DMS153 treated with DMSO at 0.1 percent for 48 hours (cell line): ENCODE measurements at regions not wholly inside any gene's neighbourhood (a gene's known extent, or its start where the extent isn't known, plus 50 kb on each side); places are given as distances from the start of the nearest gene placed in this dataset.

Experiments
- DNase-seq: peaks from one replicate; lab custom pipeline; 2025; ENCODE audit not compliant: unreplicated experiment; lab: John Stamatoyannopoulos, UW

DNA sequence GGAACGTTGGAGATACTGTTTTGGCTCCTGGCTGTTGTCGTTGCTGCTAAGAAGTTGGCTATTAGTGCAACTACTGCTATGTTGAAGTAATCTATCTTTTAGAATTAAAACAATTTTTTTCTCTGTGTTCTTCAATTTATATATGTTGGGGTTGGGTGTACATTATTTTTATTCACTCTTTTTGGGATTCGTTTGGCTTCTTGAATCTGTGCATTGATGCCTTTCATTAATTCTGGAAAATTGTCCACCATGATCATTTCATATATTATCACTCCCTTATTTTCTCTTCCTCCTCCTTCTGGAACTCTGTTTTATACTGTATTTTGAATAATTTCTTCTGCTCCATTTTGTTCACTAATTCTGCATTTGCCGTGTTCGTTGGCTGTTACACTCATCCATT lies 199.5 kb upstream of the PLET1 start:
- DNase-seq = no peak

DNA sequence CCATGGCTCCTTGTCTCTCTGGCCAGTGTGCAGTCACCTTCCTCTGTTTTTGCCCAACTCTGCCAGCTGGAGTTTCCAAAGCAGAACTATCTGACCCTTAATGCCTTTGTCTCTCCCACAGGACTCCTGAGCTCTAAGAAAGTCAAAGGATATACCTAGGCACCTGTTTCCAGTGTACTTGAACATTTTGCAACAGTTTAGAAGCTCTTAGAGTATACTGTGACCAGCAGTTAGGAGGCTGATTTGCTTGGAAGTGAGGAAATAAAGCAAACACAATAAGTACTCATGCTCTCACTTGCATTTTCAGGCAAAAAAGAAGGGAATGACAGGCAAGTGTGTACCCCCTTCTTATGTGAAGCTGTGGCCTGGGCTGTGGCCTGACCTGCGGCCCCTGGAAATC lies 204.3 kb upstream of the PLET1 start:
- DNase-seq = no peak

DNA sequence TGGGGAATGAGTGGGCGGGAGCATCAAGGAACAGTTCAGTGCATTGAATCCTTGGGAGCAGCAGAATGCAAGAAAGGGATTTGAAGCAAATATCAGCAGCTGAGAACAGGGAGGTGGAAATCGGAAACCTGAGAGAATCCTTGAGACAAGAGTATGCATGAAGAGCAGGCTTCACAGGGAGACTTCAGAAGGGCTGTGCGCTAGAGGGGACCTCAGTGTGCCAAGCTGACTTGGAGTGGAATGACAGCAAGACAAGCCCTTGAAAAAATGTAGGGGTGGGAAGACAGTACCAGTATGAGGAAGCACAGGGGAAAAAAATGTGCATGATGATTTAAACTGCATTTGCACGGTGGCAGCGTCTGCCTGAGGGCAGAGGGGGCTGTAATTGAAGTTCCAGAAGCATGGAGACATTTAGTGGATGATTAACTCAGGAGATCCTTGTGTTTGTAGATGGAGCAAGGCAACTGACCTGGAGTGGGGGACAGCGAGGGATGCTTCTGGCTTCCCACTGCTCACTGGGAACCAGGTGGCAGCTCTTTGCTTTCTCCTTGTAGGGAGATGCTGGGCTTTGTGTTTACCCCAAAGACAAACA lies 204.9 kb upstream of the PLET1 start:
- no peak for DNase-seq

DNA sequence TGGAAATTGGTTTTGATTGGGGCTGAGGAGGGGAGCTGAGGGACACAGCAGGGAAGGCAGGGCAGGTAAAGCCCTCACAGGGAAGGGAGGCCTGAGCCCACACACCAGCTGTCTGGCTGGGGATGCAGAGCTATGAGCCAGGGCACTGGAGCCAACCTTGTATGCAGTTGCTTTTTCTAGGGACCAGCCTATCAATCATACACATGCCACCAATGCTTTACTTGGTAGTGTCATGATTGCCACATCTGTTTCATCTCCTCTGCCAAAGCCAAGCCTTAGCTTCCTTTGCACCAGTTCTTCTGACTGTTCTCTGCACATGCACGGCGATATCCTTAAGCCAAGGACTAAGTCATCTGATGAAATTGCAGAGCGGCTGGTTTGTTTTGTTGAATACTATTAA lies 207.1 kb upstream of the PLET1 start:
- no peak for DNase-seq

DNA sequence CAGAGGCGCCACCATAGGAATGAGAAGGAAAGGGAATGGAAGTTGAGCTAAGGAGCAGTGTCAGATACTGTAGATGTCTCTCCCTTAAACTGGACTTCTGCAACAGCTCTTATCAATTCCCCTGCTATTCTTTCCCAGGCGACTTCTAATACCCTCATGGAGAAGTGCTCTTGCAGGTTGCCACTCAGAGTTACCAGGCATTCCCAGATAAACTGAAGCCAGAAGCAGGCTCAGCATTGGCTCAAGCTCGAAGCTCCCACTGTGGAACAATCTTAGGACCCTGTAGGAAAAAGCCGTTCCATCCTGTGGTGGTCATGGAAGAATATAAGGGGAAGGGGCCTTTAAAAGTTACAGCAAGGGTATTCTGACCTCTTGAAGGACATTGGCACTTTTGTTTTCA lies 208.7 kb upstream of the PLET1 start:
- no peak for DNase-seq

DNA sequence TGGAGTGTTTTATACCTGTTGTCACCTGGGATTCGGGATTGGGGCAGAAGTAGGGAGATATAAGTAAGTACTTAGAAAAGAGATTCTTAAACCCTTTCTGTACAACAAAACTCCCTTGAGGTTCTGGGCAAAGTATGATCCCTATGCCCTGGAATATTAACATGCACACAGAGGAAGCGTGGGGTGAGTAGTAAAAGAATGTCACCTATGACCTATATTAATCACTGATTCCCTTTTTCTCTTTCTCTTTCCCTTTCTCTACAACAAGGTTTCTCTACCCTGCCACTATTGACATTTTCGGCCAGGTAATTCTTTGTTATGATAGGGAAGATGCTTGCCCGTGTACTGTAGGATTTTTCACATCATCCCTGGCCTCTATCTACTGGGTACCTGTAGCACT lies 209.7 kb upstream of the PLET1 start:
- DNase-seq = no peak

DNA sequence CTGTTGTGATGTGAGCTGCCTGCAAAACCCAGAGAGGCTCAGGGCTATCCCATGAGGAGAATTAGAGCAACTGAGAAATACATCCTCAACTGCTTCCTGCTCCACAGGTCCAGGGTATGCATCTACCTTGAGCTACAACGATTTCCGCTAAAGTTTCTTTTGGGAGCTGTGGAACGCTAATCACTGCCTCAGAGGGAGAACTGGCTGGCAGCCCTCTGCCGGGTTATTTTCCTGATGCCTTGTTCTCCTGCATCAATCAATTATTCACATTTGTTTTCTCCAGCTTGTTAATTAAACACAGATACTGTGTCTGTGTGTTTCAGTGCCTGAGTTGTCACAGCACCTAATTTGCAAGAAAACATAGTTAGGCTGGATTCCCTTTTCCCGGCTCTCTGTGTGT lies 211.1 kb upstream of the PLET1 start:
- no peak for DNase-seq

DNA sequence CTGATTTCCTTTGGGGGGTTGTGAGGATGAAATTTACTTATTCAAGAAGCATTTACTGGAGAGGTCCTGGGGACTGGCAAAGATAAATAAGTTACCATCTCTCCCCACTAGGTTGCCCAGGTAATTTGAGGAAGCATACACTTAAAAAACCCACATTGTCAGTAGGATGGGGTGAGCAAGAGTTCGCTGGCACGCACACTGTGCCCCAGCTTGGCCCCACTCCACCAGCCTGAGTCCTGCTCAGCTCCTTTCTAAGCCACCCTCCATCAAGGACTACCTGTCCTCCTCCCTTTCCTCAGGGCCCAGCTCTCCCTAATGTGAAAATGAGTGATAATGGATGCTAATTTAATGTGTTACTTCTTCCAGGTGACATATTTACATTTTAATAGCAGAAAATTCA lies 216.5 kb upstream of the PLET1 start:
- DNase-seq = no peak

DNA sequence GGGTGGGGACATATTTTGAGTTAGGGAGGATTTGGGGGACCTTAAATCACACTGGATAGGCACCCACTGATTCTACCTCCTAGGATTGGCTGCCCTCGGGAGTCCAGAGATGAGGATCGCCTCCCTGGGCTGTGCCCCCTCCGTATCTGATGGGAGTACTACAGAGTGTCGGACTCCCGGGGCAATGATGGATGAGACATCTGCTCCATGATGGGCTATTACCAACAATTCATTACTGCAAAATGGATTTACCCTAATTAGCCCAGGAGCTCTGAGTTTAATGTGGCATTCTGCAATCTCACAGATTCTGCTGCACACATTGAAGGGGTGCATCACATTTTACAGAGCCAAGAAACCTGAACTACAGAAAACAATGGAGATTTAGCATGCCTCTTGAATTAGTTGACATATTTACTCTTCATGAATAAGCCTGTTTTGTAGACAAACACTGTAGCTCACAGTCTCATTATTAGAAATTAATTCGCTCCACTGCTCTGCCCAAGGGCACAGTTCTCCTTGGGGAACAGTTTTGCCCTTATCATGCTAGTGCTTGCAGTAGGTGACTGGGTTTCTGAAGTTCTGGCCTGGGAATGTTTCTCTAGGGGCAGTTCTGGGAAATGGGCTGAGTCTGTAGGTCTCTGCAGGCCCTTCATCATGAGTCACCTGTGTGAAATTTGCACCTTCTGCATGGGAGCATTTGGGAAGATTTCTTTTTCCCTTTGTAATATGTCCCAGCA lies 217.1 kb upstream of the PLET1 start:
- DNase-seq = no peak

DNA sequence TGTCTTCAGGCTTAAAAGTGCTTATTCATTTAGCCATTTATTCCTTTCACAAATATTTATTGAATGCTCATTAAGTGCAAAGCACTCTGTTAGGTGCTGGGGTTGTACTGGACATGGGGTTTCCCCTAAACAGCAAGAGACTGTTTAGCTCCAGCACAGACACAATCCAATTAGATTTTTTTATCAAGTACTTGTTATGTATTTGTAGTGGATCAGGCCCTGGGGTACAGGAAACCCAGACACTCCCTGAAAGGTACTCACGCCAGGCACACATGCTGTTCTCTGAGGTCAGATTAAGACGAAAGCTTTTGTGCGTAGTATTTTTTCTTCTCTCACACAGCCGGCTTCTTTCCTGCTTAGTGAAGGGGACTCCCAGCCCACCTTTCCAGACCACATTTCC lies 218.1 kb upstream of the PLET1 start:
- no peak for DNase-seq

DNA sequence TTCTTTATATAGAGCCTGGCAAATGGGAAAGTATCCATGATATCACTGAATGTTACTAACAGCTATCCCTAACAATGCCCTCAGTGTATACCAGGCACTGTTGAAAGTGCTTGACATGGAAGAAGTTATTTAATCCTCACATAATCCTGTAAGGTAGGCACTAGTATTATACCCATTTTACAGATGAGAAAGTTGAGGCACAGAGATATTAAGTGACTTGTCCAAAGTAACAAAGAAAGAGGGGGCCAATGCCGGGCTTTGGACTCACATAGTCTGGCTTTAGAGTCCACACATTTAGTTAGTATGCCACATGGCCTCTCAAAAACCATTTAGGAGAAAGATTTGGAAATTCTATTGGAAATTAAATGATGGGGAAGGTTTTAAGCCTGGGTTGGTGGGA lies 220.8 kb upstream of the PLET1 start:
- DNase-seq = no peak

DNA sequence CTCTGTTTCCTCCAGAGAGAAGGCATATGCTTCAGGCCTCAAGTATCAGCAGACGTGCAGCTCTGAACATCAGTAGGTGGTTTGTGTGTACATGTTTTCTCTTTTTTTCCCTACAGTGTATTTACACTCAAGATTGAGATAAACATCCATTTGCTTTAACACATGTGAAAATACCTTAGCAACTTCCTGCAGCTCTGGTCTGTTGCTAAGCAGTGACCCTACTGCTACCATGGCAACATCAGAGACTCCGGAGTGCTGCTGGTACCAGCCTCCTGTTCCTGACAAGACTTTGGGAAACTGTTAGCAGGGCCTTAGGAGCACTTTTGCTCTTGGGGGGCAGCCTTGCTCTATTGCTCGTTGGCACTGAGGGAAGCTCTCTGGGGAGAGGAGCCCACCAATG lies 221.2 kb upstream of the PLET1 start:
- no peak for DNase-seq

DNA sequence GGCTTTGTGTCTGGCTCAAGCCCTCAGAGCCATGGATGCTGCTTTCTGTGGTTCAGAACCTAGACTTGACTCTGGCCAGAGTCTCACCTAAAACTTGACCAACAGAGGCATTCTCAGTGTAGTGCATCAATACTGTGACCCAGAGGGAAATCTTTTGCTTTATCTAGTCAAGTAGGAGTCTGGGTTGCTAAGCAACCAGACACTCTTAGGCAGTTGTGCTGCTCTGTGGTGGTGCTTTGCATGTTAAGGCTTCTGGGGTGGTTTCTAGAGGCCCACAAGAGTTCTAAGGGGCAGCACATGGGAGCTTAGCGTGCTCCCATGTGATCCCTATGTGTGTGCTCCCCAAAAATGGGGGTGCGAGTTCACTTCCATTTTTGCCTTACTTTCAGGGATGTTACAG lies 224.6 kb upstream of the PLET1 start:
- DNase-seq = no peak

DNA sequence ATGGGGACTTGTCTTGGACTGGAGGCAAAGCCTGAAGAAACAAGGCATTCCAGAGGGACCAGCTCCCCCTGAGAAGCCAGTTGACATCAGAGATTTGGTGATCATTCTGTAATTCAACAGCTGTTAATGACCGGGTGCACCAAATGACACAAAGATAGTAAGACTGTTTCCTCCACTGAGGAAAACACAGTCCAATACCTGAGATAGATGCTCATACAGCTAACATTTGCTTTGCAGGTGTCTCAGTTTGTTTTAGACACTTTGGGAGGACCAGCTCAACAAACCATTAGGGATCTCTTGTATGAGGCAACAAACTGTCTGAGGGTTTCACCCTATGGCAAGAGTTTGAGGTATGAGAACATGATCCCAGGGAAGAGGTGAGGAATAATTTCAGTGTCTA lies 237.2 kb upstream of the PLET1 start:
- no peak for DNase-seq

DNA sequence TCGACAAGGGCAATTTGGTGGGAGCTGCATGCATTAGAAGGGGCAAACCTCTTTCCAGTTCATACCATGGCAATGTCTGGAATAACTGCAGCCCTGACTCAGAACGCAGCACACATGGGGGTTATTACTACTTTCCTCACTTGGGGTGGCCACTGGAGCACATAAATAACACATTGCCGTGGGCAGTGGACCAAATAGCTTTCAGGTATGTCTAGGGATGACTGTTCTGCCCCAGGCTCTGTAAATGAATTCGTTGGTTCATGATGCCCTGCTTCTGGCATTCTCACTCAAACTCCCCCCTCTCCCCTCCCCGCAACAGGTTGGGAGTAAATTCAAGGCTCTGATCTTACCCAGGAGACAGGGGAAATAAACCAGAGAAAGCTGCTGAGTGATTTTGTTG lies 238.0 kb upstream of the PLET1 start:
- no peak for DNase-seq

DNA sequence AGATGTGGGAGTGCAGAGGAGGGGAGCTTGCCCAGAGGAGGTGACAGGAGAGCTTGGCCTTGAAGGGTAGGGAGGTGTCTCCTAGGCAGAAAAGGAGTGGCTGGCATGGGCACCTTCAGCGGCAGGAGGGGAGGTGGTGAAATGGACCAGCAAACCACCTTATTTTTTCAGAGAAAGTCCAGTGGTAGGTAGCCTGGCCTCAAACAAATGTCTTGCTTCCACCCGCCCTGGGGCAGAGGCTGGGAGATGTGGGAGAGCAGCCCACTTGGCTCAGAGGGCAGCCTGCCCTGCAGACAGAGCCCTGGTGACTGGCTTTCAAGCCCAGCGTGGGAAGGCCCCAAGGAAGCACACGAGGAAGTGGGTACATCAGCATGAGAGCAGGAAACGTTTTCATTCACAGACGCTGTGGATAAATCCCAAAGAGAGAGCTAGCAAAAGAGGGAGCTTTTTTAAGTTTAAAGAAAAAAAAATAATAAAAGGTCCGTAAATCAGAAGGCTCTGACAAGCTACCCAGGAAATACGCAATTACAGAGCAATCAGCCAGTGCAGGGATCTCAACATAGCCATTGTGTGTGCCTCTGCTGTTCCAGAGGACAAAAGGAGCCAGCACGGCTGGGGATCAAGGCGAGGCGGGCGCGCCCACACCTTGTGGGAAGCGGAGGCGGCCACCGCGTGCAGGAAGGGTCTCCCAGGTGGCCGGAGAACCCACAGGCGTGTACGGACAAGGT lies 238.7 kb upstream of the PLET1 start:
- peak; percentile 52 for DNase-seq

DNA sequence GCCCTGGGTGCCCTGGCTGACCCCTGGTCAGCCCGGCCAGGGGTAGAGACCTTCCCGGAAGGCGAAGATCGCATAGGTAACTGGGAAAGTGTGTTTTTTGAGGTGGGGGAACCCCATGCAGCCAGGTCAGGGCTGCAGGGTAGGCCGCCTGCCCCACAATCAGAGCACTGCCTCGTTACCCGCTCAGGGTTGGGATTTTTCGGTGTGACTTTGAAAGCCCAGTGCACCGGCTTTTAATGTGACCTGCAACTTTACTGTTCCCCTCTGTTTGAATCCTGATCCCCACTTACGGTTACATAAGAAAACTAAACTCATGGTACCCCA lies 239.2 kb upstream of the PLET1 start:
- DNase-seq = no peak

DNA sequence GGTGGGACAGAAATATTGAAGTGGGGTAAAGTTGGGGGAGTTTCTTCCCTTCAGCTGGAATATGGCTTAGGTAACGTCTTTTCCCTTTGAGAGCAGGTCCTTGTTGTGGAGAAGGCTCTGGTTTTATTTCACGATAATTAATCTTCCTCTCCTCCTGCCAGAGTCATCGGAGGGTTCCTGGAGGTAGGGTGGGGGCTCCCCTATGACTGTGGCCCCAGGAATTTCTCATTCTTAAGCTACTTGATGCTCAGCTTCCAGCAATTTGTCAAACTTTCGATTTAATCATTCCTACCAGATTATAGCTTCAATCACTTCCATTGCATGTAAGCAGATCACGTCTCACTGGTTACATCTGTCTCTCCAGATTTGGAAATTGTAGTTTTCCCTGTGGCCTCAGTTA lies 242.8 kb upstream of the PLET1 start:
- no peak for DNase-seq

DNA sequence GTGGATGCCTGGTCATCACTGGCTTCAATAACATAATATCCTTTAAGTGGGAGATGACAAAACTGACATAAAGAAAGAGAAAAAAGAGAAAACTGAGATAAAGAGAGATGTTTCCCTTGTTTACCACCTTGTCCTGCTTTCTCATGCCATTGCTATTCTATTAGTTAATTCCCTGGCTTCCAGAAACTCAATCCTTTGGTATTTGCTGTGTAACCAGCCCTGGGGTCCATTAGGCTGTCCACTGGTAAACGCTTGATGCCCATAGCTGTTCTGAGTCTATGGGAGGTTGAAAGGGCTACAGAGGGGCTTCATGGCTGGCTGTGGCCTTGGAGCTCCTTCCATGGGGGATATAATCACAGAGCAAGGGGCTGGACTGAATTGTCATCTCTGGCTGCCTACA lies 243.4 kb upstream of the PLET1 start:
- DNase-seq = no peak

DNA sequence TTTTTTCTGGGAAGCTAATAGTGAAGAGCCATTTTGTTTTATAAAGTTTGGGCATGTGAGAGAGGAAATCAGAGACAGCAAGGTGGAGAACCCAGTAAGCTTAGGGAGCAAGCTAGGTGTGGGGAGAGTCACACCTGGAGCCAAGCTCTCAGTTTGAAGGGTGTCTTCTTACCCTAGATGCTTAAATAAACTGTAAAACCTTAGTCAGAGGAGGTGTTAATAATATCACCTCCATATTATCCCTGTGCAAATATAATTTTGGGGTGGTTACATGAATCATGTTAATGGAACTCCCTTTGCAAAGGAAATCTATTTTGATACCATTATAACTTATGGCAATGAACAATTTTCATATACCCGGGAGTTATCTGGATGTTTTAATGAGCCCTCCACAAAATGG lies 246.2 kb upstream of the PLET1 start:
- no peak for DNase-seq

DNA sequence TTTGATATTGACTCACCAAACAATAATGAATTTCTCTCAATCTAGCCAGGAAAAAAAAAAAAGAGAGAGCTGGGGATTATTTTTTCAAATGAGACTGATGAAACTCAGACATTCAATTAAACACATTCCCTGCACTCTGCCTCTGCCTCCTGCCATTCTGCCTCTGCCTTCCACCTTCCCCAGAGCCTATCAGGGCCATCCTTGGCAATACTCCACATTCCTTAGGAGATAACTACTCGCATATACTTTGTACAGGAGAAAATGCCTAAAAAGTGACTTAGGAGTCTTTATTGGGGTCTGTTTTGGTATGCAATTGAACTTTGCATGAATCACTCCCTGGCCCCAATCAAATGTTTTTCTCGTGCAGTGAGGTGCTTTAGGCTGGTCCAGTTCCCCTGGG lies 246.6 kb upstream of the PLET1 start:
- DNase-seq = no peak

DNA sequence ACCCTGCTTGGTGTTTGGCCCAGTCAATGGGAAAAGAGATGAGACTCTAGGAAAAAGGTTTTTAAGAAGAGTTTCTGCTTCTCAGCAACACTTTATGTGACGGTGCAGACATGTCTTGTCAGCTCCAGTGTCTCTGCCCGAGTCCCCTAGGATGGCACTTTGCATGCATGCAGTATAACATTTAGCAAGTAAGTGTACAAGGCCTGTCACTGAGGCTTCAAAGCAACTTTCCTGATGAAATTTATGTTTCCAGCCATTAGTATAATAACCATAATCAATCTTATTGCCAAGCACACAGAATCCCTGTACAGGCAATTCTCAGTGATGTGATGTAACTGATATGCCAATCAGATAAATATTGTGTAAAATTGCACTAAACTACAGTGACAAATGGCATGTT lies 248.1 kb upstream of the PLET1 start:
- no peak for DNase-seq

DNA sequence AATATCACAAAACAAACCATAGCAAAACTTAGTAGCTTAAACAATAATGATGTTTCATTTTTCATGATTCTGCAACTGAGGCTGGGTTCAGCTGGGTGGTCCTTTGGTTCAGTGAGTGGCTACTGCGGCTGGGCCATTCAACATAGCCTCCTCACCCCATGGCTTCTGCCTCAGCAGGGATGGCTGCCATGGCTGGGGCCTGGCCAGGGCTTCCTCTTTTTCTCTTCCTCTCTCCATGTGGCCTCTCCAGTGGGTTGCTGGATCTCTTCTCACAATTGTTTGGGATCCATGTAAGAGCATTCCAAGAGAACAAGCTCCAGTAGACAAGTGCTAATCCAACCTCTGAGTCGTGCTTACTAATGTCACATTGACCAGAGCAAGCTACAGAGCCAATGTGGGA lies 248.6 kb upstream of the PLET1 start:
- no peak for DNase-seq
